ENCODE measurements at regions not wholly inside any gene's neighbourhood (a gene's known extent, or its start where the extent isn't known, plus 50 kb on each side); places are given as distances from the start of the nearest gene placed in this dataset.

DNA sequence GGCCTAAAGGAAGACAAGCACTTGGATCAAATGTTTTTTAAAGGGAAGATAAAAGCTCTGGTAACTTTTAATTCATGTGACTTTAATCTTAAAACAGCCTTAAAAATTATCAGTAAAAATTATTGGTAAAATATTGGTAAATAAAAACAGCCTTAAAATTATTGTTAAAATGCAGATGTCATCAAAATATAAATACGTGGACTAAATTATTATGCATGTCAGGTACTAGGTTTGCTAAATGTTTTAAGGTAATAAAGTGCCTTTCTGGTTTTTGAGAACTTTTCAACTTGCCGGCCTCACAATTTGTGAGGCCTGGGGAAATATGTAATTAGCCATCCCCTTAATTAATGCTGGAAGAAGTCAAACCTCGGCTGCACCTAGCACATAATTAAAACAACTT, 147.7 kb downstream of the PRR32 start:
- Histone ChIP-seq H3K27ac (ENCODE audit: insufficient read depth, low read length) (no peak overlapping the region), H4K8ac (ENCODE audit: low read depth in 2 of 2, low read length in 2 of 2) (no peak overlapping the region), H2BK120ac (ENCODE audit: low read depth, low read length) (no peak overlapping the region), H2BK15ac (ENCODE audit: low read depth, low read length) (no peak overlapping the region), H3K79me1 (ENCODE audit: low read depth in 1 of 2, low read length in 2 of 2) (no peaks in the 10 kb centered on the region), H3K4ac (ENCODE audit: low read depth, low read length) (no peak overlapping the region), H3K9me1 (ENCODE audit: insufficient read depth, low read length) (no peaks in the 10 kb centered on the region), H2AK5ac (ENCODE audit: low read depth, low read length) (no peak overlapping the region), H3K4me3 (ENCODE audit: insufficient read depth, low read depth, low read length) (no peak overlapping the region), H3K36me3 (ENCODE audit: control insufficient read depth, insufficient read depth, low read length) (no peaks in the 10 kb centered on the region), H4K5ac (ENCODE audit: low read depth, low read length) (no peak overlapping the region), H2BK5ac (ENCODE audit: low read depth, low read length, poor library complexity, severe bottlenecking) (no peak overlapping the region), H3K23ac (ENCODE audit: low read depth, low read length) (no peak overlapping the region), H3K9me3 (ENCODE audit: control insufficient read depth, insufficient read depth, low read length) (peaks cover 2% of the 10 kb centered on the region; the same call in 1 of the 2 replicates), H4K20me1 (ENCODE audit: insufficient read depth, low read length) (no peaks in the 10 kb centered on the region), H3K18ac (ENCODE audit: low read depth, low read length) (no peak overlapping the region), H2BK20ac (ENCODE audit: low read depth, low read length) (no peak overlapping the region), H4K91ac (ENCODE audit: insufficient read depth, low read depth, low read length) (no peak overlapping the region), H2AK9ac (replicated peaks; ENCODE audit: low read depth, low read length, poor library complexity) (no peak overlapping the region), H3K56ac (ENCODE audit: extremely low read depth, insufficient read depth, low read length) (no peak overlapping the region), H3K27me3 (ENCODE audit: control insufficient read depth, insufficient read depth, low read length) (no peaks in the 10 kb centered on the region), H2AFZ (replicated peaks; ENCODE audit: low read length, poor library complexity) (no peak overlapping the region), H3K4me2 (ENCODE audit: low read depth, low read length) (no peak overlapping the region), H3K14ac (replicated peaks; ENCODE audit: low read depth, low read length) (no peak overlapping the region), H3K4me1 (ENCODE audit: control insufficient read depth, insufficient read depth, low read length) (no peaks in the 10 kb centered on the region), H3K9ac (ENCODE audit: low read depth, low read length) (no peak overlapping the region)
- intact Hi-C loops (cut with micrococcal nuclease): no loop called here
- POLR2A ChIA-PET (ENCODE audit: unreplicated experiment): no interaction called here
- CTCF ChIA-PET: no interaction called here
- in situ Hi-C loops (cut with MboI; ENCODE audit: low sequenced_read_pairs): no loop called here
- no TSS peak for BruUV-seq (replicated peaks)
- no peak for ATAC-seq (ENCODE audit: low read depth)
- TF ChIP-seq FOS (IDR thresholded peaks at IDR 0.05; ENCODE audit: low read depth, low read length): no peak
- TF ChIP-seq ELK1 (IDR thresholded peaks at IDR 0.05; ENCODE audit: borderline replicate concordance, low read depth, low read length): no peak
- TF ChIP-seq MAFK (IDR thresholded peaks at IDR 0.05; ENCODE audit: low read depth, low read length): peak; percentile 72
- DNase-seq: no peak
- dilution Hi-C loops (cut with HindIII; ENCODE audit: low sequenced_read_pairs, unreplicated experiment): no loop called here
- no CpG with 5 or more reads among the region's 3 CpGs for WGBS, 2 experiments (ENCODE audit: extremely low coverage in 2 of 2, insufficient read length in 1 of 2)
